Trophoblast cell (in vitro differentiated cells and primary cell): ENCODE measurements at regions not wholly inside any gene's neighbourhood (a gene's known extent, or its start where the extent isn't known, plus 50 kb on each side); places are given as distances from the start of the nearest gene placed in this dataset.
A peak's percentile ranks its signal among the peaks of the same experiment; 100 is the strongest.

Experiments
- DNase-seq, 2 donors: peaks; one replicate each; pipeline ENCODE4 v3.0.0-alpha.2; 2016
- H2AFZ ChIP-seq: 2 replicates; pipeline ENCODE4 v1.6.1; 2013; ENCODE audit warnings: low read length, moderate library complexity, mild to moderate bottlenecking; ENCODE audit not compliant: insufficient read depth, poor library complexity
- H2AK5ac ChIP-seq: 2 replicates; pipeline ENCODE4 v1.6.1; 2013; ENCODE audit warnings: mild to moderate bottlenecking, low read length
- H2BK120ac ChIP-seq: 2 replicates; pipeline ENCODE4 v1.6.1; 2013; ENCODE audit warnings: low read length, mild to moderate bottlenecking, moderate library complexity; ENCODE audit not compliant: insufficient read depth, poor library complexity
- H2BK12ac ChIP-seq: 2 replicates; pipeline ENCODE4 v1.6.1; 2013; ENCODE audit warnings: mild to moderate bottlenecking, low read length, moderate library complexity
- H2BK5ac ChIP-seq: 2 replicates; pipeline ENCODE4 v1.6.1; 2013; ENCODE audit warnings: low read length, low read depth, moderate library complexity, mild to moderate bottlenecking; ENCODE audit not compliant: poor library complexity
- H3K14ac ChIP-seq: 2 replicates; pipeline ENCODE4 v1.6.1; 2013; ENCODE audit warnings: mild to moderate bottlenecking, low read length
- H3K18ac ChIP-seq: 2 replicates; pipeline ENCODE4 v1.6.1; 2013; ENCODE audit warnings: mild to moderate bottlenecking, low read length
- H3K23ac ChIP-seq: 2 replicates; pipeline ENCODE4 v1.6.1; 2013; ENCODE audit warnings: low read length
- H3K27ac ChIP-seq: 2 replicates; pipeline ENCODE4 v1.5.1; 2013; ENCODE audit warnings: low read depth, mild to moderate bottlenecking, inconsistent platforms, low read length, moderate library complexity
- H3K27me3 ChIP-seq: 2 replicates; pipeline ENCODE4 v1.6.1; 2013; ENCODE audit warnings: inconsistent platforms, mild to moderate bottlenecking, low read length, moderate library complexity; ENCODE audit not compliant: insufficient read depth
- H3K36me3 ChIP-seq, 2 experiments: 1 replicate in 1 of 2; 2 replicates in 1 of 2; pipeline ENCODE4 v1.6.1; 2013; ENCODE audit warnings: low read length in 2 of 2, mild to moderate bottlenecking in 2 of 2, moderate library complexity in 1 of 2; ENCODE audit not compliant: insufficient read depth in 2 of 2, control insufficient read depth in 1 of 2
- H3K4ac ChIP-seq: 2 replicates; pipeline ENCODE4 v1.6.1; 2013; ENCODE audit warnings: low read depth, mild to moderate bottlenecking, low read length, moderate library complexity
- H3K4me1 ChIP-seq, 2 experiments: 1 replicate in 1 of 2; 2 replicates in 1 of 2; pipeline ENCODE4 v1.6.1; 2013; ENCODE audit warnings: low read length in 2 of 2, mild to moderate bottlenecking in 2 of 2, moderate library complexity in 1 of 2; ENCODE audit not compliant: insufficient read depth in 2 of 2, control insufficient read depth in 1 of 2
- H3K4me2 ChIP-seq: 2 replicates; pipeline ENCODE4 v1.6.1; 2013; ENCODE audit warnings: inconsistent platforms, mild to moderate bottlenecking, low read length, moderate library complexity
- H3K4me3 ChIP-seq: 2 replicates; pipeline ENCODE4 v1.5.1; 2013; ENCODE audit warnings: mild to moderate bottlenecking, low read depth, low read length, inconsistent platforms
- H3K79me1 ChIP-seq: one replicate; pipeline ENCODE4 v1.6.1; 2013; ENCODE audit warnings: low read length
- H3K79me2 ChIP-seq: 2 replicates; pipeline ENCODE4 v1.6.1; 2013; ENCODE audit warnings: low read length, mild to moderate bottlenecking; ENCODE audit not compliant: control insufficient read depth, insufficient read depth, poor library complexity
- H3K9ac ChIP-seq: 2 replicates; pipeline ENCODE4 v1.6.1; 2013; ENCODE audit warnings: mild to moderate bottlenecking, low read length
- H3K9me3 ChIP-seq: 2 replicates; pipeline ENCODE4 v1.6.1; 2013; ENCODE audit warnings: low read depth, mild to moderate bottlenecking, control low read depth, inconsistent platforms, low read length; ENCODE audit not compliant: insufficient read depth
- H4K12ac ChIP-seq: 2 replicates; pipeline ENCODE4 v1.6.1; 2013; ENCODE audit warnings: low read depth, mild to moderate bottlenecking, low read length, moderate library complexity
- H4K8ac ChIP-seq: 2 replicates; pipeline ENCODE4 v1.6.1; 2013; ENCODE audit warnings: low read depth, mild to moderate bottlenecking, low read length, moderate library complexity
- H4K91ac ChIP-seq: one replicate; pipeline ENCODE4 v1.6.1; 2013; ENCODE audit warnings: low read depth, mild to moderate bottlenecking, low read length, moderate library complexity
- WGBS: extraction: QIAGEN DNeasy Blood & Tissue Kit; methylation state at CpG from one replicate; pipeline ENCODE4 v1.1.7; 2013; ENCODE audit warnings: missing lambda C conversion rate; ENCODE audit not compliant: insufficient read length, insufficient coverage; ENCODE audit errors: extremely low coverage; 5-methylcytosine and 5-hydroxymethylcytosine counted together

DNA sequence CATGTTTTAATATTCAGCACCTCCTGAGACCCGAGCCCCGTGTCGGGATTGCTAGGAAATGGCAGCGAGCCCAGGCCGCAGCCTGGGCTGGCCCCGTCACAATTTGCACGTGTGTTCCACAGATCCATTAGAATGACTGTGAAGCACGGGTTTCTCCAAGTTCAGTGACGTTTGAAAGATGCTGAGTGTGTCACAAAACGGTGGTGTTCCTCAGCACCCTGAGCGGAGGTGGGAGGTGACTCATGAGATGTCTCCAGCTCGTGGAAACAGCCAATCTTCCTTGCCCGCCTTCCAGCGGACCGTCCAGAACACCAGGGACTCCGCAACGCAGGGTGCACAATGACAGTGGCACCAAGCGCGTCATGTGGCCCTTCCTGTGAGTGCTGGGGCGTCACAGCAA is 412.8 kb downstream of the IRX2 start:
- no peak for DNase-seq
- no peak overlapping the region for H3K4me2 ChIP-seq
- no peaks in the 10 kb centered on the region for H3K27me3 ChIP-seq
- no peak overlapping the region for H4K8ac ChIP-seq
- no peaks in the 10 kb centered on the region for H3K79me2 ChIP-seq
- no peaks in the 10 kb centered on the region for H3K36me3 ChIP-seq
- no peak overlapping the region for H3K4ac ChIP-seq
- H3K23ac ChIP-seq, result no peak overlapping the region
- H4K91ac ChIP-seq, result no peak overlapping the region
- H4K12ac ChIP-seq, result no peak overlapping the region
- no peak overlapping the region for H3K9ac ChIP-seq
- peaks cover 0 to 5% of the 10 kb centered on the region in 2 experiments for H3K4me1 ChIP-seq
- no CpG with 5 or more reads among the region's 20 CpGs for WGBS
- no peak overlapping the region for H3K14ac ChIP-seq
- H3K4me3 ChIP-seq, result no peak overlapping the region
- H3K18ac ChIP-seq, result no peak overlapping the region
- H2AFZ ChIP-seq, result no peak overlapping the region
- H2BK120ac ChIP-seq, result no peak overlapping the region
- no peaks in the 10 kb centered on the region for H3K9me3 ChIP-seq
- H2BK12ac ChIP-seq, result no peak overlapping the region
- no peak overlapping the region for H2AK5ac ChIP-seq
- no peaks in the 10 kb centered on the region for H3K79me1 ChIP-seq
- H2BK5ac ChIP-seq, result no peak overlapping the region
- no peak overlapping the region for H3K27ac ChIP-seq

DNA sequence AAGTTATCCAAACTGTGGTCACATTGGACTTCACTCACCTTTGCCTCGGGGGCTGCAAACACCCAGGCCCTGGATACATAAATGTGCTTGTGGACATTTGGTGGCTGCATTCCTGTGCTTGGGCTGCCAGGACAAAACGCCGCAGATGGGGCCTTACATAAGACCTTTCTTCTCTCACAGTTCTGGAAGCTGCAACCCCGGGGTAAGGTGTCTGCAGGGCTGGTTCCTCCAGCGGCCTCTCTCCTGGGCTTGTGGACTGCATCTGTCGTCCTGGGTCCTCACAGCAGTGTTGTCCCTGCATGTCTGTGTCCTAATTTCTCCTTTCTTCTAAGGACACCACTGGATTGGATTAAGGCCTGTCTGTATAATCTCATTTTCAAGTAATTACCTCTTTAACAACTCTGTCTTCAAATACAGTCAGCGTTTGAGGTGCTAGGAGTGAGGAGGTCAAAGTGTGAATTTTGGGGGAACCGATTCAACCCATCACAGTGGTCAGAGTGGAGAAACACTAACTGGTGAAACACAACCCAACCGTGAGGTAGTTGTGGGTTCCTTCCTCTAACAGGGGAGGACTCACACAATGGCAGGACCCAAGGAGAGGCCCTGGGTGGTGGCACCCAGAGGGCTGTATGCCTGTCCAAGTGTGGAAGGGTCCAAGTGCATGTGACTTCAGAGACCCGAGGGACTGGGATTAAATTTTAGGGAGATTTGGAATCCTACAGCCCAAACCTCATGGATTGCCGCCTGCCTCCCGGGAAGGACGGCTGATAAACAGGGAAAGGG is 415.6 kb downstream of the IRX2 start:
- peaks cover 5% of the 10 kb centered on the region for H3K9me3 ChIP-seq
- no peak overlapping the region for H4K8ac ChIP-seq
- H3K23ac ChIP-seq, result no peak overlapping the region
- H3K18ac ChIP-seq, result no peak overlapping the region
- H3K79me1 ChIP-seq, result no peaks in the 10 kb centered on the region
- H3K4me1 ChIP-seq, result peaks cover 0 to 5% of the 10 kb centered on the region in 2 experiments
- H3K79me2 ChIP-seq, result no peaks in the 10 kb centered on the region
- H3K4me3 ChIP-seq, result no peak overlapping the region
- H3K9ac ChIP-seq, result no peak overlapping the region
- H2BK12ac ChIP-seq, result no peak overlapping the region
- no peaks in the 10 kb centered on the region for H3K36me3 ChIP-seq
- H4K91ac ChIP-seq, result no peak overlapping the region
- H3K4me2 ChIP-seq, result no peak overlapping the region
- no peak for DNase-seq
- H2AK5ac ChIP-seq, result no peak overlapping the region
- H2BK120ac ChIP-seq, result no peak overlapping the region
- H3K27ac ChIP-seq, result no peak overlapping the region
- H3K14ac ChIP-seq, result no peak overlapping the region
- WGBS, result no CpG with 5 or more reads among the region's 13 CpGs
- H4K12ac ChIP-seq, result no peak overlapping the region
- H2BK5ac ChIP-seq, result no peak overlapping the region
- no peak overlapping the region for H3K4ac ChIP-seq
- H3K27me3 ChIP-seq, result no peaks in the 10 kb centered on the region
- no peak overlapping the region for H2AFZ ChIP-seq

DNA sequence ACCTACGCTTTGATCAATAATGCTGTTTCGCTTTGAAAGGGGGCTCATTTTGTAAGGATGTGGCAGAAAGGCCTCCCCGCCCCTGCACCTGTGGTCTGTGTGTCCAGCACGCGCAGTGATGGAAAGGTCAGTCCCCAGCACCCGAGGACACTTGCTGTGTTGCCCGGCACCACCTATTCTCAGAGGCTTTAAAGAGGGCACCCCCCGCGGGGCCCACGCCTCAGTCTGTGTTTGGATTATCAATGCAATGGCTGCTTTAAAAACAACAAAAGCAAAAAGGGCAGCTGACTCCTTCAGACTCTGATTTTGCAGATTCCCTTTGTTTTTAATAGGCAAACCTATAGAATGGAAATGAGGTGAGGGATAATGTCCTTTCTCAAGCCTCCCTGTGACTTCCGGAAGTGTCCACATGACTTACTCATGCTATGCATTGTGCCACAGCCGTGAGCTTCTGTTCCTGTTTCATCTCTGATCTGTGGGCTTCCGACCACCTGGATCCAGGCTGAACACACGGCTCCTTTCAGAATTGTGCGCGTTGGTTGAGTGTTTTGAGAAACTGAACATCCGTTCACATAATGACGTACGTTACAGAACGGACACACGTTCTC is 416.2 kb downstream of the IRX2 start:
- no peaks in the 10 kb centered on the region for H3K27me3 ChIP-seq
- no peaks in the 10 kb centered on the region for H3K79me1 ChIP-seq
- H2BK120ac ChIP-seq, result no peak overlapping the region
- DNase-seq, result no peak
- no peak overlapping the region for H2AFZ ChIP-seq
- H3K4me1 ChIP-seq, result peaks cover 0 to 5% of the 10 kb centered on the region in 2 experiments
- H3K79me2 ChIP-seq, result no peaks in the 10 kb centered on the region
- H4K8ac ChIP-seq, result no peak overlapping the region
- no peak overlapping the region for H2BK12ac ChIP-seq
- no CpG with 5 or more reads among the region's 21 CpGs for WGBS
- H3K4ac ChIP-seq, result no peak overlapping the region
- H4K12ac ChIP-seq, result no peak overlapping the region
- no peaks in the 10 kb centered on the region for H3K36me3 ChIP-seq
- H3K9me3 ChIP-seq, result peaks cover 5% of the 10 kb centered on the region
- no peak overlapping the region for H3K4me3 ChIP-seq
- no peak overlapping the region for H3K27ac ChIP-seq
- H3K18ac ChIP-seq, result no peak overlapping the region
- no peak overlapping the region for H3K14ac ChIP-seq
- no peak overlapping the region for H3K9ac ChIP-seq
- no peak overlapping the region for H3K23ac ChIP-seq
- no peak overlapping the region for H2BK5ac ChIP-seq
- no peak overlapping the region for H2AK5ac ChIP-seq
- H4K91ac ChIP-seq, result no peak overlapping the region
- H3K4me2 ChIP-seq, result peak overlapping the region; percentile 9

DNA sequence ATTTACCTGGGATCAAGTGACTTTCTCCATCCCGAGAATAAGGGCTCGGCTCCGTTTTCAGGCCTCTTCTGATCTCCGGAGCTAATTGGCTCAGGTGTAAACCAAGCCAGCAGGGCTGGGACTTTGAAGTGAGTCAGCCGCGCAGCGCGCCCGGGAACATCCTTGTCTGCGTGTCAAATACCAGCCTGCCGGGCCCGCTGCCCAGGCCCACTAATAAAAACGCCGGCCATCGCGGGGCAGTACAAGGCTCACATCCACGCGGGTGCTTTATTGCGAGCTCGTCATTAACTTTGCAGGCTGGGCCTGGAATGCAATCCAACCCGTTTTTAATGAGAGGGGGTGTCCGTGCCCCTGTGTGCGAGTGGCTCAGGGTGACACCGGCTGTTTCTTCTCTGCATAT is 416.8 kb downstream of the IRX2 start:
- Histone ChIP-seq H3K4me2 (peak overlapping the region; percentile 9), H3K27me3 (no peaks in the 10 kb centered on the region), H3K4me3 (no peak overlapping the region), H3K79me2 (no peaks in the 10 kb centered on the region), H3K79me1 (no peaks in the 10 kb centered on the region), H3K14ac (no peak overlapping the region), H3K9me3 (peaks cover 5% of the 10 kb centered on the region), H3K36me3 (no peaks in the 10 kb centered on the region), H2AK5ac (no peak overlapping the region), H3K27ac (no peak overlapping the region), H4K91ac (no peak overlapping the region), H2BK5ac (no peak overlapping the region), H3K4ac (no peak overlapping the region), H4K12ac (no peak overlapping the region), H4K8ac (no peak overlapping the region), H3K9ac (no peak overlapping the region), H2AFZ (no peak overlapping the region), H3K18ac (no peak overlapping the region), H2BK120ac (no peak overlapping the region), H2BK12ac (no peak overlapping the region), H3K4me1 (peaks cover 0 to 5% of the 10 kb centered on the region in 2 experiments), H3K23ac (no peak overlapping the region)
- no peak for DNase-seq
- no CpG with 5 or more reads among the region's 24 CpGs for WGBS
